HG03521 (cell line): ENCODE measurements at regions not wholly inside any gene's neighbourhood (a gene's known extent, or its start where the extent isn't known, plus 50 kb on each side); places are given as distances from the start of the nearest gene placed in this dataset.

Source experiments
- ATAC-seq: cut with Tn5 transposase; IDR thresholded peaks from one replicate; pipeline ENCODE4 v1.9.1; 2021; ENCODE audit warnings: mild to moderate bottlenecking, moderate library complexity; ENCODE audit not compliant: unreplicated experiment

DNA sequence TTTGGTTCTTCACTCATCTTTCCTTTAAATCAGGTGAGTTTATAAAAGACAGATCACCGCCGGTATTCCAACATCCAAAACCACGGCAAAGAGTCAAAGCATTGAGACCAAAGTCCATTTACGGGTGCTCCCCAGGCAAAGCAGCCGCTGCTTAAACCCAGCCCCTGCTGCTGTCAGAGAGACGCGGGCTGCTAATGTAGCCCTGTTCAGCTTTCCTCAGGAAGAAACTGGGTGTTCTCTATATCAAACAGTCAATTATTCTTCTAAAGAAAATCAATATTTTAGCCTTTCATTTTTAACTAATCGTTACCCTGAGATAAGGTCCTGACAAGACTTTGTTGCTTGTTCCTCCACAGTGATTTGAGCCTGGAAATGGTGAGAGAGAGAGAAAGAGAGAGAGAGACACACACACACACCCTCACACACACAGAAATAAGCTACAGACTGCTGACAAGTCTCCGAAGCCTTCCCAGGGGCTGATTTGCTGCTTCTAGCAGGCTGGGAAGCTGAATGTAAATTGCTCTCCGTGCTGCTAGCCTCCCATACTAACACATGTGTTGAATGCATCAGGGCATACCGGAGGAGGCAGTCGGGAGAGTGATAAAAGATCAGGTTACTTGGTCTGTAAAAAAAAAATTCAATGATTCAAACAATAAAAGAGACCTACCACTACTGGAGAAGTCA lies 183.0 kb upstream of the ANK3 start:
- no peak for ATAC-seq

DNA sequence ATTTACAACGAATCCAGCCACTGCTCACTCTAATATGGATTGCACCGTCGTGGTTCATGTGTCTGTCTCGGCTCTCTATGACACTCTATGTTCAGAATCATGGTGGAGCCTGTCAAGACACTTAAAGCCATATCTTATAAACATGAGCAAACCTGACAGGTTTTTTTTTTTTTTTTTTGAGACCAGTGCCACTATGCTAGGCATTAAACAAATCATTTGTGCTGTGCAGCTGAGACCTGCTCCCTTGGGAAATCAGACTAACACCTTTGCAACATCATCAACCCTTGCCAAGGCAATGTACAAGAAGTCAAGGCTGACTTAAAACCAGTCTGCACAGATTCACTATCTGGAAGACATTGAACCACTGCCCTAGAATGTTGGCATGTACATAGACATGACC lies 181.2 kb upstream of the ANK3 start:
- no peak for ATAC-seq

DNA sequence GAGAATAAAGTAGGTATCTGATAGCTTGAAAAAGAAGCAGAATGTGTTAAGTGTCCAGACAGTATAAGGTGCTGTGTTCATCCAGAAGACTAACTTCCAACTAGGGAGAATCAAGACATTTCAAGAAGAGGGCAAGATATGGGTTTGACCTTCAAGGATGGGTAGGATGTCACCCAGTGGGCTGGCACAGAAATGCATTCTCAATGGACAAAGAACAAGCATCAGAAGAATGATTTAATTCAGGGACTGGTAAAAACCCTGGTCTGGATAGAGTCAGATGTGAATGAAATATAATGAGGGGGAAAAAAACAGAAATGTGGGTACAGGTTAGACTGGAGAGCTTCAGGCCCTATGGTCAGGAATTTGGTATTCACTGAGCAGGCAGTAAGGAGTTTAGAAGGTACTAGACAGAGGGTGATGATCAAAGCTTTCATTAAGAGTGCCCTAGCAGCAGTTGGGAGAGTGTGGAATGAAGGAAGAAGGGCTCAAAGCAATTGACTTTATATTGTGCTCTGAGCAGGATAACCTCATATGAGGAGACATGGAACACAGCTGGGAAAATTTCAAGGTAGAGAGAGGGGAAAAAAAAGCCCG lies 180.7 kb upstream of the ANK3 start:
- ATAC-seq: no peak

DNA sequence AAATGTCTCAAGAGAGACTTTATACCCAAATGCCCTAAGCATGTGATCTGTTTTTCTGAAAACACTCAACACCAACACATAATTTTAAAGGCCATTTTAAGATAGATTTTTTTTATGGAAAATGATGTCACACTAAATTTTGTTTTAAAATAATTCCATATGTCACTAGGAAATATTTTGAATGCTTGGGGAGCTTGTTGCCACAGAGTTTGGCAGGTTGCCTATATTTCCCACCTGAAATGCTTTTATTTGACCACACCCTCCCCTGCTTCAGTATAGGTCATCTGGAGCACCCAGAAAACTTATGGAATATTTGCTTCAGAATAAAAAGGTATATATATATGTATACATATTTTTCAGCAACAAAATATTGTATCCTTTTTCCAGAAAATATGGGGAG lies 180.0 kb upstream of the ANK3 start:
- no peak for ATAC-seq

DNA sequence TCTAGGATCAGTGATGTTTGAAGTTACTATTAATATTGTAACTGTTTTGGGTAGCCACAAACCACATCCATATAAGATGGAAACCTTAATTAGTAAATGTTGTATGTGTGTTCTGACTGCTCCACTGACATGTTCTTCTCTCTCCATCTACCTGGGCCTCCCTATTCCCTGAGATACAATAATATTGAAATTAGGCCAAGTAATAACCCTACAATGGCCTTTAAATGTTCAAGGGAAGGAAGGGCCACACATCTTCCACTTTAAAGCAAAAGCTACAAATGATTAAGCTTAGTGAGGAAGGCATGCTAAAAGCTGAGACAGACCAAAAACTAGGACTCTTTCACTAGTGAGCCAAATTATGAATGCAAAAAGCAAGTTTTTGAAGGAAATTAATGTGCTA lies 176.4 kb upstream of the ANK3 start:
- no peak for ATAC-seq

DNA sequence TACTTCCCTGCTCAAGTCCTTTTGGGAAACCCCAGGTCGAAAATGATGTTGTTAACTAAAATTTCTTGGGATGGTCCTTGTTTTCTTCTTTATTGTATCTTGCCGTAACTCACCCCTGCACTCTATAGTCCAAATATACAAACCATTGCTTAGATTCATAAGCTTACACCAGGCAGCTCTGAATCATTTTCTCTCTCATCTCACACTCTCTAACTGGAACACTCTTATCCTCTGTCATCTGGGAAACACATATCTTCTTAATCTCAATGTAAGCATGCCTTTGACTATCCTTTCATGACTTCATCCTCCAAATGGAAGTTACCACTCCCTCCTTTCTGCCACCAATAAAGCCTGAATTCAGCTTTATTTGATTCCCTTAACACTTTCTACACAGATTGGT lies 175.8 kb upstream of the ANK3 start:
- ATAC-seq: no peak

DNA sequence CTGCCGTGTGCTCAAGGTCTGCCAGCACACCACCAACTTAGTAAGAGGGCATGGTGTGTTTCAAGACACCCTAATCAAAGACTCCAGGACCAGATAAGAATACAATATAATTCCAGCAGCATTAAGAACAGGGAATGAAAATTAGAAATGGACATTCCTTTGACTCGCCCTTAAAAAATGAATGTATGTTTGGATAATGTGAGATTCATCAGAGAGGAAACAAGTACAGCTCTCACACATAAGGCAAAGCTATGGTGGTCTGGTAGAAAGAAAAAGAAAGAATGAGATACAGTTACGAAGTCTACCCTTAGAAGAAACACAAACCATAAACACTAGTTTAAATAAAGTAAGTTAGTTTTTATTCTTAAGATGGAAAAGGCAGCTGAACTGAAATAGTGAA lies 174.8 kb upstream of the ANK3 start:
- ATAC-seq: no peak

DNA sequence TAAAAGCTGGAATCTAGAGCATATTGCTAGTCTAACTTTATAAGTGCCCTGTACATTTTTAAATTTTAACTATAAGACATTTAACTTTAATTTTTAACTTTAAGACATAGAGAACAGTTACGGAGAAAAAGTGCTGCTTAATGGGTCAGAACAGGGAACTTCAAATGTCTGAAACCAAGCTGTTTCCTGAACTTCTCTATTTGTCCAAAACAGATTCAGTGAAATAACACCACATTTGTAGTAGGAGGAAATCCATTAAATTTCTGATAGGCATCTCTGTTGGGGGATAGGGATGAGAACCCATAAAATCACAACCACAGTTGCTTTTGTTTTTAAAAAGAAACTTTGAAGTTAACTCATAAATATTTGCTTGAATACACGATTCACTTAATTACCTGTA lies 170.8 kb upstream of the ANK3 start:
- no peak for ATAC-seq

DNA sequence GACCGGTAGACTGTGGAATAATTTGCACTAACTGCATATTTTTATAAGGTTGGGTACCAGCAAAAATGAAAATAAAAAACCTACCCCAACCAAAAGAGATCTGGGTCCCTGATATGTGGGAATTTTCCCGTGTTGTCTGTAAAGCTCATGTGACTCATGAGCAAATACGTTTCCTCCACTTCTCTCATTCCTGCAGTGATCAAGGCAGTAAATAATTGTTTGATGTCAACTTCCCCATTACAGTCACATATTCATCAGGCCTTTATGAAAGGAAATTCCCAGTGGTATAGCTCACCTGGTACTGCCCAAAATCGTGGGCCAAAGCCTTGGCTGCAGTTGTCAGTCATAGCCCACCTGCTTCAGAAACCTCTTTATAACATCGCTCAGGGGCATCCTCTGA lies 166.0 kb upstream of the ANK3 start:
- no peak for ATAC-seq

DNA sequence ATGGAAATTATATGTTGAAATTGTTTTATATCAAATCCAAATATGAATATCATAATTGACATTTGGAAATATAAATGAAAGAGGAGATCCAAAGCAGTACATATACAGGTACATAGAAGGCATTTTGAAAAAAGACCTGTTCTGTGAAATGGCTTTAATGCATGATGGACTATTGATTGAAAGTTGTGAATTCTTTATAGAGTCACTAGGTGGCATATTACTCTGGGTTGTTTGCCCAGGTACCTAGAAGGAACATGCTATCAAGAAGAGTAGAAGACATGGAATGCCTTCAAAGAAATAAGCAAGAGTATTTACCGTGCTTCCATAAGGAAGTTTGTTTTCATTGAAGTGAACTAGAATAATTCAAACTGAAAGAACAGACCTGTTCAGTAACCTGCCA lies 160.0 kb upstream of the ANK3 start:
- no peak for ATAC-seq

DNA sequence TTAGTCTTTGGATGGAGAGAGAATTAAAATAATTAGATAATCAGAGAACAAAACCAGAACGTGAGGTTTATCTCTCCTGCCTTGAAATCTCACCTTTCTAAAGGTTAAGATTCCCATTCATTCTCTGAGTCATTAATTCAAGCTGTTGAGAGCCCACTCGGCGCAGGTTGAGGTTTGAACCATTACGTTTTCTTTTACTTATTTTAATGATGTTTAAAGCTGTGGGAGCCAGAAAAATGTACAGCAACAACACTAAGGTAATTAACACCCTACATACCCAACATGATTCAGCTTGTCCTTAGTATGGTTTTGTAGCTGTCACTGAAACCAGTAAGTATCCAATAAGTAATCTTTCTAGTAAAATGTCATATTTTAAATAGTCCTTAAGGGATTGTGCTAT lies 153.0 kb upstream of the ANK3 start:
- ATAC-seq: no peak

DNA sequence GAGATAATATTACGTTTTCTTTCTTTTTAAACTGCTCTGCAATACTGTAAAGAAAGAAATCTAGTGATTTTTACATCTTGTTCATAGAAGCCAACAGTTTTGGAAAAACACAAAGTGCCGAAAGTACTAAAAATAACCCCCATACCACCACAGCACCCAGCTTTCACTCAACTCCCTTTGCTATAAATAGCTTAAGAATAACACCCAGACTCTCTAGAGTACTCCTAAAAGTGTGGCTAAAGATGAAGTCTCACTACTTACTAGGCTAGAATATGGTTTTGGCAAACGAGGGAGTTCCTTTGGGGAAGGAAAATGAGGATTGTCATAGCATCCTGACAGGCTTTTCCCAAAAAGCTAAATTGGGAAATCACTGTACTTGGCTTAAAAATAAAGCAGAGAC lies 151.8 kb upstream of the ANK3 start:
- ATAC-seq: no peak

DNA sequence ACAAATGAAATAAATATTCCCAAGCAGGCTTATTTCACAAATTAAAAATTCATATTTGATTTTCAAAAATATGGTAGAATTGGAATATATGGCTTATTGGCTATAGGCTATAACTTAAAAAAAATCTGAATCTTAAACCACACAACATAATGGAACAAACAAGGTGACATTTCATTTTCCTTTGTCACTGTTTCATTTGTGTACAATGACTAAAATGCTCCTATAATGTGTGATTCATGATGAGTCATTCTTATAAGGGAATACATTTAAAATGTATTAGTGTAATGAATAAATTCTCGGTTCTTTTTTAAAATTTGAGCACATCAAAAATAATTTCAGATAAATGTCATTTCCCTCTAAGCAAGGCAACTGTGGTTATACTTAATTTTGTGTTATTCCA lies 148.0 kb upstream of the ANK3 start:
- no peak for ATAC-seq

DNA sequence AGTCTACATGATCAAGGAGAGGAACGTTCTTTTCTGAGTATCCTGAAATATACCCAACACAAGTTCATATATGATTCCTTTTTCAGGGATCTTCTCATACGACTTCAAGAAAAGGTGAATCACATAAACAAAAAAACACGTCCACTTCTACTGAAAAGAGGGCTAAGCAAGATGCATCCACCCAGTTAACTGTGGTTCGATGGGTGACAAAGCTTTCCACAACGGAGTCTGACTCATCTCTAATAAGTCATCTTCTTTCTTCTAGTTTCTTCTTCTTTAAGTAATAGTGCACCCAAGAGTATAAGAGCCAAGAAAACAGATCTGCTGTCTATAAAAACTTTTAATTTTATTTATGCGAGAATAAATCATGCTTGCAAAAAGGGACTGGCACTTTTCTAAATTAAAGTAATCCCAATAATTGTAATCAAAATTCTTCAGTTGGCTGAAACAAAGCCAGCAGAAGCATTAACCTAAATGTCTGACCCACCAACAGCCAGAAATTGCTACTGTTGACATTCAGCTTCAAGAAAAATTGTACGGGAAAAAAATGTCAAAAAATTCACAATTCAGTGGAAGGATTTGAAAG lies 146.9 kb upstream of the ANK3 start:
- no peak for ATAC-seq

DNA sequence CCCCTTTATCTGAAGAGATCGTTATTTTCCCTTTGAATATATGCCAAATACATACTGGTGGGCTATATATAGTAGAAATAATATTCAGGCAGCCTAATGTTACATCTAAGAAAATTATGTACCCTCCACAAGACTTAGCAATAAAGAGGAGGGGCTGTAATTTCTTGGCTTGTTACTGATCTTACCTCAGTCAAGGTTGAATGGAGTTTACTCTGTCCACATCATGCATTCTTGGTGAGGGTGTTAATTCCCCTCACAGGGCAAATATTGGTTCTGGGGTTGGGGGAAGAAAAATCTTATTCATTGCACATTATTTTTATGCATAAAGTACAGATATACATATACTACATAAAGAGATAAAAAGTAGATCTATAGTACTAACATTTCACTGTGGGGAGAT lies 145.8 kb upstream of the ANK3 start:
- no peak for ATAC-seq

DNA sequence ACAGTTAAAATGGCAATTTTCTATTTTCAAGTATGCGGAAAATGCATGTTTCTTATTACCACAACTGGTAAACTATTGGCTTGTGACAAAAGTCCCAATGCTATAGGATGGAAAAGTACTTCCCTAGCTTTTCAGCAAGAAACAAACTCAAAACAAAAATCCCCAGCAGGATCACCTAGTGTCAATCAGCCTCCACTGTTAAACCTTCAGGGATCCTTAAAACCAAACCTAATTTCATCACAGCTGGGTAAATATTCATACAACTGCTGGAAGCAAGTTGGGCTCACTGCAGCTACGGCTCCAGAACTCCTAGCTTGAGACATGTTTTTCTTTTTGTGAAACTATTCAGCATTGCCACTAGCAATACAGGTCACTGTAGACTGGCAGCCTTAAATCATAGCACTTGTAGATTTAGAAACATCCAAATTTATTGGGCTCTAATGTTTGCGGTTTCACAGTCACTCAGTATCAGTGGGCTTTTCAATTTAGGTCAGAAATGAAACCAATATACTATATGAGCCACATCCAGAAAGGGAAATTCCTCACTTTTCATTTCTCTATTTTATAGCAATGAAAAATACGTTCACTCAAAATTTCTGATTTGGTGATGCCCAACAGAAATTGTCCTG lies 145.2 kb upstream of the ANK3 start:
- ATAC-seq: no peak

DNA sequence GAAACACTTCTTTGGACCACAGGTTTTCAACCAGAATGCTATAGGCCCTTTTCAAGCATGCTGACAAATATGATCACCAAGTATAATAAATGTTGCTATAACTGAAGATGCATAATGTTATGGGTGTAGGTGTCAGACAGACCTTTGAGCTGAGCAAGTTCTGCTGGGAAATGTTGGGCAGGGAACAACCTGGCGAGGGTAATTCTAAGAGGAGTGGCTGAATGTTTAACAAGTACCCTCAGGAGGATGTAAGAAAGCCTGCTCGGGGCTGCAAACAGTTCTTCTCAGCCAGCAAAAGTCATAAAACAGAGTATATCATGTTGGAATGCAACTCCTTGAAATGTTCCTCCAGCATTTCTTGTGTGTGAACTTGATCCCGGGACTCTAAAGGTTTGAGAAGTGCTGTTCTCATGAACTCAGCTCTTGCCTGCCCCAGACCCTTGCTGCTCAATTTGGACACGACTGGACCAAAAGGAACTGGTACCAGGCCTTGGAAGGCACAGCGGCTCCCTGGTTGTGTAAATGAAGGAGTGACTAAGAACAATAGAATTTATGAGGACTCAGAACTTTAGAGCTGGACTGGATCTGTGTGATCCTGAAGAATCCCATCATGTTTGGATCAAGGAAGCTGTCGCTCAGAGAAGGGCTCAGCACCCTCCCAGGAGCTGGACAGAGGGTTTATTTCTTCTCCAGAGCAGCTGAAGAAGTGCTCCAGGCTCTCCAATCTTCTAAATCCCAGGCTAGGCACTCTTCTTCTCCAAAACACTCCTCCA lies 143.2 kb upstream of the ANK3 start:
- no peak for ATAC-seq

DNA sequence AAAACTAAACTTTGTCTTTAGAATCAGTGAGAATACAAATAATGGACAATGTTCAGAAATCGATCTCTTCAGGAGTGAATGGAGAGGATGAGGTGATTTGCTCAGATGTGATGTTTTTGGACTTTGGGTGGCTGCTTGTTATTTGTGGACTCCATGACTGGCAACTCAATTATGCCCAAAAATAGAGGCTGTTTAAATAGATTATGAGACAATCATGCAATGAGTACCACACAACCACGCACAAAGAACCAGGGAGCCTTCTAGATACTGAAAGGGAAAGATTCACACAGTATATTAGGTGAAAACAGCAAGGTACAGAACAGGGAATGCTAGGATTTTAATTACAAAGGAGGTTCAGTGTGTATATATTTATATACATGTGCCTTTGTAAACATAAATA lies 141.3 kb upstream of the ANK3 start:
- ATAC-seq: no peak

DNA sequence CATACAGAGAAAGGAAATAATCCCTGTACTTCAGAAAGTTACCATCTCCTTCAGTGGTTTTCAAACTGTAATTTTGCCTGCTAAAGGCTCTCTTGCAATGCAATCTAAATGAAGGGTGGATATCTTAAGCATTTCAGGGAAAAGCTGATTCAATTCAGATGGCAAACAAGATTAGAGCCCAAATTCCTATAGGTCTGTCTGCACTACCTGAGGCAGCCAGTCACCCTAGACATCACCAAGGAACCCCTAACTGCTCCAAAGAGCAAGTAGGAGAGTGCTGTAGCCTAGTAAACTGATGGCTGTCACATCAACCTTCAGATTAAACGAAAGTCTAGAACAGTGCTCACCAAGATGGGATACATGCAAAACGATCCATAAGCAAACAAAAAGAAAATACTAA lies 138.0 kb upstream of the ANK3 start:
- ATAC-seq: no peak

DNA sequence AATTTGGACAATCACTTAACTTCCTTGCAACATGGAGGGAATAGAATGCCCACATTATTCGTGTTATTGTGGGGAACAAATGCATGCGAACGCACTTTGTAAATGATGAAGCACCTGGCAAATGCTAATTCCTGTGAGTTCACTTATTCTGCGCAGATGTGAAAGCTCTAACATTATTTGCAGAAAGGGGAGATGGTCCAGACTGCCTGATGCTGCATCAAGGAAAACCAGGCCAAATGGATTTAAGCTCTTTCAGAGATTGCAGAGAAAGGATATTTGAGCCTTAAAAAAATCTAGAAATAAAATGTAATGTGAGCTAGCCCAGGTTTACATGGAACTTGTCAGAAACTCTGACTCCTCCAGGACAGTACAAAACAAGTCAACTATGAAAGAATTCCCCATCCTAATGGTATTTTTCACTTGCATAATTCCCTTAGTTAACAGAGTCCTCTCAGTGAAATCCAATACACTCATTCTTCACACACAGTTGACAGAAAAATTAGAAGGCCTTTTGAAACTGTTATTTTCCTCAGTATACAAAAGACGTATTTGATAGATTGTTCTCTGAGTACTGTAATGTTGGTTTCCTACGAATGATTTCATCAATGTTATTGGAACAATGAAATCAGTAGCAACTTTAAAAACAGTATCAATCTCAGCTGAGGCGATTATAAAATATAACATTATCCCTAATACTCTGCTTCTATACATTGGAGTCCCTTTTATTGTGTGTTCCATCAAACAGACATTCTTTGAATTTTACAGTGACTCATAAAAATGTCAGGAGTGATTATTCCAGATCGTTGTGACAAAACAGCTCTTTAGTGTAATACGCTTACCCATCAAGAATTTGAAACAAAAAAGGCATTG lies 136.3 kb upstream of the ANK3 start:
- no peak for ATAC-seq

DNA sequence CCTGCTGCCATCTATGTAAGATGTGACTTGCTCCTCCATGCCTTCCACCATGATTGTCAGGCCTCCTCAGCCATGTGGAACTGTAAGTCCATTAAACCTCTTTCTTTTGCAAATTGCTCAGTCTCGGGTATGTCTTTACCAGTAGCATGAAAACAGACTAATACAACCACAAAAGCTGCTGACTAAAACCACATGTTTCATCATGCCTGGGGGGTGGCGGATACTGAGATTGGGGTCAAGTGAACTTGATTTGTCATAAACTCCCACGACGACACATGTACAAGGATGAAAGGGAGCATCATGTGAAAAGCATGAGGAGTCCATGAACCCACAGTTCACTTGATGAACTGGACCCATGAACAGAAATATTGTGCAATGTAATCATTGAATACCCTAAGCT lies 134.9 kb upstream of the ANK3 start:
- ATAC-seq: no peak
